Liver (tissue), 8 donors: ENCODE measurements at regions not wholly inside any gene's neighbourhood (a gene's known extent, or its start where the extent isn't known, plus 50 kb on each side); places are given as distances from the start of the nearest gene placed in this dataset.

Experiments used
- DNase-seq: peaks from one replicate; pipeline ENCODE4 v3.0.0-alpha.2; 2017; ENCODE audit warnings: low spot score
- H3K27ac ChIP-seq, 2 donors: one replicate each; pipeline ENCODE4 v1.7.0; 2013; ENCODE audit warnings: inconsistent platforms in 2 of 2, low read length in 2 of 2, control low read depth in 1 of 2, low read depth in 1 of 2, mild to moderate bottlenecking in 1 of 2
- H3K27me3 ChIP-seq, 4 donors: one replicate each; pipeline versions ENCODE4 v1.6.1 to v1.7.0; 2013; ENCODE audit warnings: low read length in 3 of 4, inconsistent platforms in 1 of 4, mild to moderate bottlenecking in 1 of 4, moderate library complexity in 1 of 4; ENCODE audit not compliant: control insufficient read depth in 4 of 4, insufficient read depth in 4 of 4
- H3K36me3 ChIP-seq, 4 donors: one replicate each; pipeline versions ENCODE4 v1.6.1 to v1.7.0; 2013; ENCODE audit warnings: low read length in 3 of 4, mild to moderate bottlenecking in 3 of 4, low read depth in 1 of 4, moderate library complexity in 1 of 4; ENCODE audit not compliant: control insufficient read depth in 4 of 4, insufficient read depth in 3 of 4
- H3K4me1 ChIP-seq, 4 donors: one replicate each; pipeline versions ENCODE4 v1.6.1 to v1.7.0; 2013; ENCODE audit warnings: low read length in 3 of 4, mild to moderate bottlenecking in 3 of 4, moderate library complexity in 1 of 4; ENCODE audit not compliant: control insufficient read depth in 4 of 4, insufficient read depth in 4 of 4
- H3K4me3 ChIP-seq, 3 donors: one replicate each; pipeline versions ENCODE4 v1.6.1 to v1.7.0; 2013; ENCODE audit warnings: low read length in 3 of 3, control low read depth in 1 of 3, low read depth in 1 of 3, mild to moderate bottlenecking in 1 of 3
- H3K9ac ChIP-seq, 2 donors: one replicate each; pipeline ENCODE4 v1.7.0; 2013; ENCODE audit warnings: low read length in 2 of 2, mild to moderate bottlenecking in 2 of 2, moderate library complexity in 2 of 2, control low read depth in 1 of 2, low read depth in 1 of 2
- H3K9me3 ChIP-seq, 4 donors: one replicate each; pipeline versions ENCODE4 v1.6.1 to v1.7.0; 2013; ENCODE audit warnings: low read length in 3 of 4; ENCODE audit not compliant: control insufficient read depth in 4 of 4
- ATF3 ChIP-seq: IDR thresholded peaks from 2 replicates; pipeline ENCODE4 v1.6.1; 2016; ENCODE audit warnings: antibody characterized with exemption
- CTCF ChIP-seq: fragments of 150-350 bp; IDR thresholded peaks from 2 replicates; pipeline ENCODE4 v1.5.1; 2017; ENCODE audit warnings: improper control_type of control experiment, low read depth, low read length; ENCODE audit not compliant: missing input control
- EGR1 ChIP-seq, 2 donors: IDR thresholded peaks; 2 replicates each; pipeline ENCODE4 v1.6.1; 2016 to 2018; ENCODE audit warnings: antibody characterized with exemption in 2 of 2, low read depth in 2 of 2
- FOXA1 ChIP-seq: IDR thresholded peaks from 2 replicates; pipeline ENCODE4 v1.6.1; 2016; ENCODE audit warnings: antibody characterized with exemption
- FOXA2 ChIP-seq: IDR thresholded peaks from 2 replicates; pipeline ENCODE4 v1.6.1; 2016; ENCODE audit warnings: antibody characterized with exemption
- GABPA ChIP-seq, 2 donors: IDR thresholded peaks in 1 of 2; conservative IDR thresholded peaks in 1 of 2; 2 replicates each; pipeline ENCODE4 v1.6.1; 2016; ENCODE audit warnings: antibody characterized with exemption in 2 of 2, mild to moderate bottlenecking in 1 of 2, moderate library complexity in 1 of 2
- HNF4A ChIP-seq, 2 donors: conservative IDR thresholded peaks; 2 replicates each; pipeline ENCODE4 v1.6.1; 2016; ENCODE audit warnings: antibody characterized with exemption in 2 of 2, mild to moderate bottlenecking in 2 of 2
- HNF4G ChIP-seq: IDR thresholded peaks from 2 replicates; pipeline ENCODE4 v1.6.1; 2016; ENCODE audit warnings: antibody characterized with exemption
- JUND ChIP-seq, 2 donors: IDR thresholded peaks; 2 replicates each; pipeline ENCODE4 v1.6.1; 2016; ENCODE audit warnings: antibody characterized with exemption in 2 of 2
- MAX ChIP-seq: IDR thresholded peaks from 2 replicates; pipeline ENCODE4 v1.6.1; 2016; ENCODE audit warnings: antibody characterized with exemption
- NR2F2 ChIP-seq: IDR thresholded peaks from 2 replicates; pipeline ENCODE4 v1.6.1; 2016; ENCODE audit warnings: antibody characterized with exemption
- RAD21 ChIP-seq, 2 donors: IDR thresholded peaks; 2 replicates each; pipeline ENCODE4 v1.6.1; 2016; ENCODE audit warnings: antibody characterized with exemption in 2 of 2, mild to moderate bottlenecking in 2 of 2
- RXRA ChIP-seq, 2 donors: IDR thresholded peaks; 2 replicates each; pipeline ENCODE4 v1.6.1; 2017 to 2018; ENCODE audit warnings: antibody characterized with exemption in 2 of 2, mild to moderate bottlenecking in 1 of 2
- SP1 ChIP-seq: IDR thresholded peaks from 2 replicates; pipeline ENCODE4 v1.6.1; 2018; ENCODE audit warnings: antibody characterized with exemption, mild to moderate bottlenecking
- TAF1 ChIP-seq: conservative IDR thresholded peaks from 2 replicates; pipeline ENCODE4 v1.6.1; 2016; ENCODE audit warnings: antibody characterized with exemption, mild to moderate bottlenecking
- whole genome bisulfite sequencing: extraction: QIAGEN DNeasy Blood & Tissue Kit; methylation state at CpG from one replicate; pipeline ENCODE4 v1.1.7; 2013; 5-methylcytosine and 5-hydroxymethylcytosine counted together
- donor health status: healthy.
- donor health status: healthy.
- donor health status: healthy.
- donor health status: healthy.
- donor health status: healthy.

- TF ChIP-seq CTCF (no peak), TAF1 (no peak), FOXA2 (no peak), MAX (no peak), HNF4G (no peak), RAD21 (IDR thresholded peaks at IDR 0.05) (no peak), HNF4A (conservative IDR thresholded peaks at IDR 0.05) (no peak), ATF3 (no peak), NR2F2 (no peak), JUND (IDR thresholded peaks at IDR 0.05) (no peak), GABPA (IDR thresholded peaks at IDR 0.05 in 1 of 2, conservative IDR thresholded peaks at IDR 0.05 in 1 of 2) (no peak)
These were observed 223.2 kb upstream of the GMDS start (continued) for GRCh38 chr6:2468601-2468955.

GRCh38 chr6:2467929-2468600, 222.7 kb upstream of the GMDS start:
- DNase-seq, result no peak
- Histone ChIP-seq H3K27ac (no peak overlapping the region), H3K36me3 (no peaks in the 10 kb centered on the region), H3K4me1 (no peaks in the 10 kb centered on the region), H3K27me3 (peaks cover 0 to 8% (median 0%) of the 10 kb centered on the region in 4 donors), H3K9me3 (no peaks in the 10 kb centered on the region), H3K9ac (no peak overlapping the region), H3K4me3 (no peak overlapping the region)
- TF ChIP-seq RXRA (IDR thresholded peaks at IDR 0.05) (no peak), HNF4A (conservative IDR thresholded peaks at IDR 0.05) (no peak), SP1 (no peak), ATF3 (no peak), FOXA1 (no peak), RAD21 (IDR thresholded peaks at IDR 0.05) (no peak), EGR1 (IDR thresholded peaks at IDR 0.05; ENCODE audit: low read depth in 2 of 2) (no peak), JUND (IDR thresholded peaks at IDR 0.05) (no peak), HNF4G (no peak), MAX (no peak)
- WGBS, result 51% methylated on average over 6 of the region's 6 CpGs

GRCh38 chr6:2465336-2465735, 219.9 kb upstream of the GMDS start:
- H3K27me3 ChIP-seq, result peaks cover 0 to 8% (median 0%) of the 10 kb centered on the region in 4 donors
- no peak for DNase-seq
- TF ChIP-seq RAD21 (IDR thresholded peaks at IDR 0.05) (no peak), HNF4A (conservative IDR thresholded peaks at IDR 0.05) (no peak), FOXA1 (no peak)
- H3K4me3 ChIP-seq, result no peak overlapping the region
- WGBS, result 95% methylated on average over 9 of the region's 9 CpGs
- H3K9ac ChIP-seq, result no peak overlapping the region
- H3K27ac ChIP-seq, result no peak overlapping the region
- H3K9me3 ChIP-seq, result no peaks in the 10 kb centered on the region
- H3K36me3 ChIP-seq, result no peaks in the 10 kb centered on the region
- no peaks in the 10 kb centered on the region for H3K4me1 ChIP-seq
